Stimulated activated CD4-positive, alpha-beta T cell treated with anti-CD3 and anti-CD28 coated beads, Interleukin-12 subunit alpha, Interleukin-12 subunit beta, amount 100 ng/mL, for 48 hours (primary cell): ENCODE measurements at regions not wholly inside any gene's neighbourhood (a gene's known extent, or its start where the extent isn't known, plus 50 kb on each side); places are given as distances from the start of the nearest gene placed in this dataset.
"Not testable (repeated sequence)": the region's sequence is repeated elsewhere in the genome, so short reads cannot be mapped to it uniquely, and the experiment has no call there.

ENCODE experiments used
- DNase-seq, 3 donors: peaks; one replicate each; pipeline ENCODE4 v3.0.0-alpha.2; 2020; ENCODE audit warnings: low read depth in 2 of 3, low spot score in 1 of 3

DNA sequence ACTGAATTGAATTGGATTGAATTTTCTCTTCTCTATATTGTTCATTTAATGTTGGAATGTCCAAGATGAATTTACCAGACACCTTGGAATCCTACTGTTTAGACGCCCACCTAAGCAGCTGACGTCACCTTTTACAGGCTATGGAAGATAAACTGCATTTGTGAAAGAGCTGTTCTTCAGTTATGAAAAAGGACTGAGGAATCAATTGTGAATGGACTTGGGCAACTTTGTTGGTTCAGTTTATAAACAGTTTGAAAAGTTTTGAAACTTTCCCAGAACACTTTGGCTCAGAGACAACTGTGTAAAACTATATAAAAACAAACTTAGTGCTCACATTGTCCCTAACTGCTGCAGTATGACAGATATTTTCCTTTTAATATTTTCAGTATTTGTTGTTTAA, 590.8 kb upstream of the SPRY2 start:
- no peak for DNase-seq

DNA sequence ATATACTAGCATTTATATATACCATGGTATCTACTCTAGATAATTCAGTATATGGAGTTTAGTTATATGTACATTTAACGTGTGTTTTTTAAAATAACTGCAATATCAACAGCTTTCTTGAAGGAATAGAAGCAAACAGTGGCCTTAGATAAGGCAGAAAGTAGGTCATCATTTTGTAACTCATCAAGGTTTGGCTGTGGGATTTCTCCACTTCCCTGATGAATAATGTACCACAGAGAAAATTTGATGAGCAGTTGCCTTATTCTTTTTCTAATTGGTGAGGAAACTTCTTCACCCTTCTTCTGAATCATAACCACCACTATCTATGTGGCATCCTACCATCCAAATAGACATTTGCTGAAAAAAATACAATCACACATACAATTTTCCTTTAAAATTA, 590.2 kb upstream of the SPRY2 start:
- DNase-seq = no peak

DNA sequence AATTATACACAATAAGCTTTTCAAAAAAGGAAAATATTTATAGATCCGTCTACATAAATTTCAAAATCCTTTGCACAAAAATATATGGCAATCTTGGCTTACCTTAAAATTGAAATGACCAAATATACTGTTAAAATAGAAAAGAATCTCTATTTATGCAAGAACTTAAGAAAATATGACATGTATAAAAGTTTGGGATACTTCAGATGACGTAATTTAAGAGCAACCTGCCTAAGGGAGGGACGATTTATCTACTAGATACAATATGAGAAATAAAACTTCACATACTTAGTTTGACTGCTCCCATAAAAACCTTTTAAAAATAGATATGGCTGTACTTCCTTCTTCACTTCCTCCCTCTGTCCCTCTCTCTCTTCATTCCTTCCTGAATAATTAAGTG, 587.3 kb upstream of the SPRY2 start:
- DNase-seq = no peak

DNA sequence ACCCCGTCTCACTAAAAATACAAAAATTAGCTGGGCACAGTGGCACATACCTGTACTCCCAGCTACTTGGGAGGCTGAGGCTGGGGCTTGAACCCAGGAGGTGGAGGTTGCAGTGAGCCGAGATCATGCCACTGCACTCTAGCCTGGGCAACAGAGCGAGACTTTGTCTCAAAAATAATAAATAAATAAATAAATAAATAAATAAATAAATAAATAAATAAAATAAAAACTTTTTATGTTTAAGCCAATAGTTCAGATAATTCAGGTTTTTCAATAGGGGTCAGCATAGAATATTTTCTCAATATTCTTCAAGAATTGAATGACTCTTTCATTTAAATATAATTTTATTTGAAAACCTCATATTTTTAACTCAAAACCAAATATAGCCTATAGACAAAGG, 585.1 kb upstream of the SPRY2 start:
- DNase-seq = not testable (repeated sequence)

DNA sequence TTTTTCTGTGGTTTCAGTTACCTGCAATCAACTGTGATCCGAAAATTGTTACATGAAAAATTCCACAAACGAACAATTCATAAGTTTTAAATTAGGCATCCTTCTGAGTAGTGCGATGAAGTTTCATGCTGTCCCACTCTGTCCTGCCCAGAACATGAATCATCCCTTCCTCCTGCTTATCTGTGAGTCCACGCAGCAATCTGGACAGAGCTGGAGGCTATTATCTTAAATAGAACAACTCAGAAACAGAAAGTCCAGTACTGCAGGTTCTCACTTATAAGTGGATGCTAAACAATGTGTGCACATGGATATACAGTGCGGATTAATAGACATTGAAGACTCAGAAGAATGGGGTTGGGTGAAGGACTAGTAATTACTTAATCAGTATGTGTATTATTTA, 583.7 kb upstream of the SPRY2 start:
- no peak for DNase-seq

DNA sequence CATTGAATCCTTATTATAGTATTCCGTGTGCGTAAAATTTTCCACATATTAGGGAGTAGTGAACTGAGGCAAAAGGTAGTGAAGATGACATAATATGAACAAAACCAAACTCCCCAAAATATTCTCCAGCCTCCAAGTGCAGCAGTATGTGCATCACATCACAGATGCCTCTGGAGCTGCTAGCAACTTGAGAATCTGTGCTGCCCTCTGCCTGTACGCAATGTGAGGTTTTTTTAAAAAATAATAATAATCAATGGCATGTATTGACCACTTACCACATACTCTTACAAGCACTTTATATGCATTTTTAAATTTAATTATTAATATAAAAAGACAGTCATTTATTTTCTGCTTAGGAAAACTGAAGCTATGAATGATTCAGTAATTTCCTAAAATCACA, 583.0 kb upstream of the SPRY2 start:
- DNase-seq = no peak

DNA sequence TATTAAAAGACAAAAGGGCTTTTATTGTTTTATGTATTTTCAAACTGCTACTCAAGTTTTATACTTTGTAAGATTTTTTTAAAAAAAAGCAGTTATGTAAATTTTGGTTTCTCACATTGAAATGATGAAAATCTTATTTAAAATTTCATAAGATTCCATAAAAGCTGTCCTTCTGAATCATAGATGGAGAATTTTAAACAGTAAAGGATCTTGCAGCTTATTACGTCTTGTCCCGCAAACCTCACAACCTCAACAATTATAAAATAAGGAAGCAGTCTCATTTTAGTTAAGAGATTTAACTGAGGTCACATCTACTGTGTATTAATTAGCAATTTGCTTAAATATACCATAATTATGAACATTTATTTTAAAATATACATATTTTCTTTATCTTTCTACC, 581.0 kb upstream of the SPRY2 start:
- no peak for DNase-seq

DNA sequence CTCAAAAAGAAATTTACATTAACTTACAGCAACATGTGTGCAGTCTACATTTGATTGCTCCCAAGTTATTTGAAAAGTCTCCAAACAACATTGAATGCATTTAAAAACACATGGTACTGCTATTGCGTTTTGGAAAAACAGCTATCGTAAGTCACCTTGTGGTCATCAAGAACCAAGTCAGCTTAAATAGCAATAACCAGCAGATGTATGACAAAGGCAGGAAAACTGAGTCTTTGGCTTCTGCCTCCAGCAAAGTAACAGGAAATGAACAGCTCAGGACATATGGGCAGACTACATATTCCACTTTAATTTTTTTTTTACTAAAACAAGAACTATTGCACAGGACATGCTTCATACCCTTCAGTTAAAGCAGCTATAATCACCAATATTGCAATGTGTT, 580.6 kb upstream of the SPRY2 start:
- DNase-seq = no peak

DNA sequence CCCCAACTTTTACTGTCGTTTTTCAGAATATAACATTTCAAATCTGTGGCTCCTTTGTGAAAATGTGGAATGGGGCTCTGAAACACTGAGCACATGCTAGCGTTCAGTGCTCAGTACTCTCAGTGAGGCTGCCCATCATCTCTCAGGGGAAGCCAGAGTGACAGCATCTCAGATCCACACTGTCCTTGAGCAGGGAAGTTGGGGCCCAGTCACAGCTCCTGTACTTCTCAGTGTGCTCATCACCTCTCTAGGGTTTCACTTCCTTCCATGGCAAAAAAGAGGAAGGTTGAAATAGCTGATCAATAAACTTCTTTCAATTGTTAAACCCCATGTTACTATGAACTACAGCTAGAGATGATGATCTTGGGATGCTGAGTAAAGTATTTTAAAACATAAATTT, 565.9 kb upstream of the SPRY2 start:
- DNase-seq = no peak

DNA sequence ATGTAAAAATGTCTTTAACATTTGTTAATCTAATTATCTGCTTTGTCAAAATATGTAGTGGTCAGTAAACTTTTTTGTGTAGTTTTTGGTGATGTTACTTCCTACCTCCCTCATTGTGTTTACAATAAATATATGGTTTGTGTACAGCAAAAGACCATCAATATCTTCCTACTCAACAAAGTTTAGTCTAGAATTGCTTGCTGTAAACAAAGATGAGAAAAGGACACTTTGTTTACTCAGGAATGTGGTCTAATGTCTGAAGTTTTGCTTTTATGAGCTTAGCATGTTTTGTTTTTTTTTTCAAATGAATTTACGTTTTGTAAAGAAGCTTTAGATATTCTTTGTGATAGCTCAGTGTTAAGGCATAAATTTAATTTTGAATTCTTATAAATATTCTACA, 563.5 kb upstream of the SPRY2 start:
- DNase-seq = no peak

DNA sequence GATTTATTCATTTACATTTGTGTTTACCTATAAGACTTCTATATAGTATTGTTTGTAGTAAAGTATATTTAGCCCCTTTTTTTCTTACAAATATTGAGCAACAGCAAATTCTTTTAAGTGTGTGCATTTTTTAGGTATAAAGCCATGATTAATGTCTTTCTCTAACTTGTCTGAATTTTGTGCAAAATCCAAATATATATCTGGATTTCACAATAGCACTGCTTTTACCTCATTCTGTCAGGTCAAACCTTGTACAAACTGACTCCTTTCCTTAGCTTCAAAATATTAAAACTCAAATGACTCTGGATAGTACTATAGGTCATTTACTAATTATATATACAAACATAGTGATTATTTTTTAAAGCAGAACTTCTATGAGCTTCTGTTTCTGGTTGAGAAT, 563.0 kb upstream of the SPRY2 start:
- no peak for DNase-seq

DNA sequence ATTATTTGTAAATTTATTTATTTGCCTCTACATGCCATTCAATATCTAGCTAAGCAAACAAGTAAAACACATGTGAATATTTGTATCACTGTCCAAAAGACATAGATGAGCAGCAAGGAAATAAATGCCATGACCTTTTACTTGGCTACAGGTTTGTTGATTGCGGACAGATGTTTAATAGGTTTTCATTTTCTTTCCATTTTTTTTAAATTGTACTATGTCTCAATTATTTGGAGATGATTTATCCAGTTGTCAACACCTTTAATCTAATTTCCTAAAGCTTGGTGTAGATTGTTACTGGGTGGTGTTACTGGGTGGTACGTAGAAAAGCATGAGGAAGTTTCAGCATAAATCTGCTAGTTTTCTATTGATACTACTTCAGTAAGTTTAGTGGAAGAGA, 560.6 kb upstream of the SPRY2 start:
- DNase-seq = no peak

DNA sequence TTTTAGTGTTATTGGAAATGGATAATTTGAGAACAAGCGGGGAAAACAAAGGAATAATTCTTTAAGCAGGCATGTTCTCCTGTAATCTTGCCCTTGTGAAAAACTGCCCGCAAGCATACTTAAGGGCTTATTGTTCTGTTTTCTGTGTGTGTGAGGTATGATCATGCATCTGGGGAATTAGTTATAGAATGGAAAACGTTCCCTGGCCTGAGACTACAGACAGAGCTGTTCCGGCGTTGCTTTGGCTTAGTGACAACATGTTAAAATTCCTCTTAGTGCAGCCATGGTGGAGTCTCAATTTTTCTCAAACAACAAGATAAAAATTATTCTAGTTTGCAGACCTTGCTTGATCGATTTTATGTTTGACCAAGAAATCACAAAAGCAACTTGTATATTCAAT, 560.2 kb upstream of the SPRY2 start:
- DNase-seq = no peak

DNA sequence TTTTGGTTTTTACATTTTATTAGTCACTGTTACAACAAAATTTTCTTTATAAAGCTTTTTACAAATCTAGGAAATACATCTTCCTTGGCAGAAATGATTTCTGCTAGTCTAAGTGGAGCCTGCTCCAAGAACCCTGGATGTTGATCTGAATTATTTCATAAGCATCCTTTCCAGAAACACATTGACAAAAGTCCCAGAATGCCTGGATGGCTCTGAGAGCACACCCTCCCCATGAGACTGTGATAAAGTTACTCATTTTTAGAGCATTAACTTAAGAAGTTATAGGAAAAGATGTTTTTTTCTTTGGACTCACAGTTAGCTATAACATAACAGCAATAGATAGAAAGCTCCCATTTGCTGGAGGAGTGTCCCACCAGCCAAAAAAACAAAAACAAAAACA, 559.6 kb upstream of the SPRY2 start:
- DNase-seq = no peak

DNA sequence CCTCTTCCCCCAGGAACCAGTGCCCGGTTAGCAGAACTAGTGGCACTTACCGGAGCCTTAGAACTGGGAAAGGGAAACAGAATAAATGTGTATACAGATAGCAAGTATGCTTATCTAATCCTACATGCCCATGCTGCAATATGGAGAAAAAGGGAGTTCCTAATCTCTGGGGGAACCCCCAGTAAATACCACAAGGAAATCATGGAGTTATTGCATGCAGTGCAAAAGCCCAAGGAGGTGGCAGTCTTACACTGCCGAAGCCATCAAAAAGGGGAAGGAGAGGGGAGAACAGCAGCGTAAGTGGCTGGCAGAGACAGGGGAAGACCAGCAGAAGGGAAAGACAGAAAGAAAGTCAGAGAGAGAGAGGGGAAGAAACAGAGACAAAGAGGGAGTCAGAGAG, 556.7 kb upstream of the SPRY2 start:
- not testable (repeated sequence) for DNase-seq

DNA sequence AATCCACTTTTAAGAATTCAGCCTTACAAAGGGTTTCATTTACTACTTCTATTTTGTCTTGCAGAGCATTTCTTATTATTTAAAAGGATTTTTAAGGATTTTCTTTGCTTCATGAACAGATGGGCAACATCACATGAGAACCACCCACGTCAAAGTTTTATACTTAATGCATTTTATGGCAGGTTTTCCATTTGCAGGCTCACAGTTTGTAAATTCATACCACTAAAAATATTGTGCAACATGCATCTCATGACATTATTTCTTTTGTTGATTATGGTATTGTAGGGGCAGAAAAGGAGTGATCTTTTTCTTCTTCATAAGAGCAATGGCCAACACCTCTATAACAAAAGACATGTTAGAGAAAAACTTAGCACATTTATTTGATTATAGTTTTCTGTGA, 554.0 kb upstream of the SPRY2 start:
- no peak for DNase-seq

DNA sequence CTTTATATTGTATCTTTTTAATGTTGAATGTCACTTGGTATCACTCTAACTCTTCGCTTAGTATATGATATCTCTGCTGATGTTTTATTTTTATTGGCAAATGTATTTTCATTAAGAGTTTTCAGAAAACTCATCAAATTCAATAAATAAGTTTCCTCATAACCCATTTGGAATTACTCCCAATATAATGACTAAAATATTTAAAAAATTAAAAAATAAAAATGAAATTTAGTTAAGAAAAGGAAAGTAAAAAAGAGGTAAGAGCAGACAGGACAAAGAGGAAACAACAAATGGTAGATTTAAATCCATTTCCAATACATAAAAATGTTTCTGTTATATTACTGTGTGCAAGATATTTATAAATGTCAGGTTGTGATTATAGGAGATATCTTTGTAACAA, 548.9 kb upstream of the SPRY2 start:
- no peak for DNase-seq

DNA sequence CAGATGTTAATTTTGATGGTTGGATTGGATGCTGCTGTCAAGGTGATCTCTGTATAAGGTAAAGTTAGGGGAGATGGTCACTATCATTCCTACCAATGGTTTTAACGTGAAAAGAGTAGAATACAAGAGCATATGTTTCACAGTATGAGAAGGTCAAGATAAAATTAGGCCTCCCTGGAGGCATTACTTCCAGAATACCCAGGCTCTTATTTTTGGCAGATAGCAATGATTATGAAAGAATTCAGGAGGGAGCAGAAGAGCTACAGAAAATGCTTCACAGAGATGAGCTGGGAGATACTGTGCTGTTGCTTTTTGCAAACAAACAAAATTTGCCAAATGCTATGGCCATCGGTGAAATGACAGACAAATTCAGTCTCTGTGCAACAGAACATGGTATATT, 547.5 kb upstream of the SPRY2 start:
- DNase-seq = no peak

DNA sequence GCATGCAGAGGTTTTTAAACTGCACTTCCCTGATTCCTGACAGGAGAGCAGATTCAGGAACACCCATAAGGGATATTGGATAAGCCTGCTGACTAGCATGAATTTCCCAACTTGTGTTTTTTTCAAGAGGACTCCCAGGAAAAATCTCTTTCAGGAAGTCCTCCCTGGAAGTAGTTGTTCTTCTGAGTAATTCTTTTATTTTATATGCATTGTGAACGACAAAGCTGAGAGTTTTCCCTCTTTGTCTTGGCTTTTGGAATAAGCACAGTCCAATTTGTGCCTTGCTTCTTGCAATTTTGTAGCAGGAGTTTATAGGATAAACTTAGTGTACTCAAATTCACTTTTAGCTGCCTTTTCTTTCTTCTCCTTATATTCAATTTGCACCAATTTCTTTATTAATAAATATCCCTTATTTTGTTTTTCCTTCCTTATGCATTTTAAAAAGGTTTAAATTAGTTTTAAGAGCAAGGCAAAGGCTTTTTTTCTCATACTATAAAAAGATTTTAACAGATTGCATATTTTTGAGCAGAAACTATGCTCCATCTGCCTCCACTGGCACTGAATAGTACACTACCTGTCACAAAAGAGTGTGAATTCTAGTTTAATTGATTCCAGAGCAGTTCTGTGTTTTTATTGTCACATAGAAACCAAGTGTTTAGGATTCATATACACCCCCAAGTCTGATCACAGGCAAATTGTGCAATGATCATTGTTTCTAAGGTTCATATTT, 543.3 kb upstream of the SPRY2 start:
- DNase-seq = no peak

DNA sequence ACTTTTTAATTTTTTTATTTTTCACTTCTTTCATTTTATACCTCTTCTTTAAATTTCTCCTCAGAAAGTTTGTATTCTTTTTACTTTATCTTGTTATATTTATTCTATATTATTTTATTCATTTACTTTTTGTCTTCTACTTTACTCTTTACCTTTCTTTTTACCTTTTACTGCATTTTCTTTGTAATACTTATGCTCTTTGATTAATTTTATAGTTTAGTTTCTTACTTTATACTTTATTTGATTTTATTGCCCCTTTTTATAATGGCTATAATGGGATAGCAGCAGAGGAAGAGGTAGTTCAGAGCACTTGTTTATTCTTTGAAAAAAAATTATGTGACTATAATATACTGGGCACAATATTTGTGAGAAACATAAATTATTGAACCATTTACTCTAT, 542.6 kb upstream of the SPRY2 start:
- DNase-seq = no peak

DNA sequence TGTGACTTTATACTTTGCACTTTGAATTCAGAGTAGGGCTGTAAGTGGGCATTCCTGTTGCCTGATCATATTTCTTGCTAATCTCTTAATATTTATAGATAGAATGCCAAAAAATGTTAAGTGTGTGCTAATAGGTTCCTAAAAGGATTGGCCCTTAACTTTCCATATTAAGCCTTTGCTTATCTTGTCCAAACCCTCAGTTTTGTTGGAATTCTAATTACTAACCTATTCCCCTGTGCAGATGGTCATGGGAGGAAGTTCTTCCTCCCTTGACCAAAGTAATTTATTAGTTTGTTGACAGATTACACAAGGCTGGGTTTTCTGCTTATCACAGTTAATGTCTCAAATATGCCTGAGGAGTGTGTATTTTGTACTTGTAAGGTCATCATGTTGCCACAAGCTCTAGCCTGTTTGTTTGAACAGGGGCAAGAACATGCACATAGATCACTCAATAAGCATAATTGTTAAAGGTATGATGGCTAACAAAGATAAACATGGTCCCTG, 541.1 kb upstream of the SPRY2 start:
- DNase-seq = no peak

DNA sequence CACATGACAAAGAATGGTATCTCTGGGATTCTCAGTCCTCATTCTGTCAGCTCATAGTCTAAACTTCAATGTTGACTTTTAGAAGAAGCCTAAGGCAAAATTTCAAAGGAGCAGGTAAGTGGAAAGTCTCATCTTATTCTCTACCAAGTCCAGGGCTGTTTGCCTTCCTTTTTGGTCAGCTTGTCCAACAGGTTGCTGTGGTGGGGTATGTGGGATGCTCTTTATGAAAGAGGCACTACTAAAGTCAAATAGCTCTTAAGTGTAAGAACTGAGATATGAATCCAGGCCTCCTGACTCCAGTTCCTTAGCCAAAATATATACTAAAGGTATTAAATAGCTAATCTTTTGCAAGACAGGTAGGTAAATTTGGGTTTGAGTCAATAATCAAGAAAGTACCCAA, 540.6 kb upstream of the SPRY2 start:
- no peak for DNase-seq

DNA sequence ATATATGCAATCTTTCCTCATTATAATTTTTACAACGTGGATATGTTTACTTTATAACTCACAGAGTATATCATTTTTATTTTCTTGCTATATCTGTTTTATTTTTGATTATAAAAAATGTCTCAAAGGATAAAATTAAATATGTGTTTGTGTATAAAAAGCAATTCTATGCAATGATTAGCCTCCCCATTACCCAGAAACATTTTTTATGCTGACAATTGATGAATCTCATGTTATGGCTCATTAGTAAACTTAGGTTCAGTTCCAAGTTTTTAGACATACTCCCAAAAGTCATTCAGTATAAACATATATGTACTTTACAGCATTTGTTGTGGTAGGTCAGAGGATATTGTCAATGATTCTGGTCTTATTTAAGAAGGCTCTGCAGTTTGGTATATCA, 540.1 kb upstream of the SPRY2 start:
- no peak for DNase-seq

DNA sequence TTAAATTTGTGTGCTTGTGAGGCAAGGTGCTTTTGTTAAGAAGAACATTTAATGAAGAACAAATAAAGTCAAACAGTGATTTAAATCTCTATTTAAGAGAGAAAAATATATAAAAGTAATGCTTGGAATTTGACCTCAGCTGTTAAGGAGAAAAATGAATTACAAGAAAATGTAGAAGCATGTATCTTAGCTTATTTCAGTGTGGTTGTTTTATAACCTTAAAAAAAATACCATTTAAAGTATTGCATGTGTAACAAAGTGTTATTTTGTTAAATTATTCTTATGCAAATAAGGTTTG, 537.0 kb upstream of the SPRY2 start:
- no peak for DNase-seq
